HG03066 (cell line): ENCODE measurements at regions not wholly inside any gene's neighbourhood (a gene's known extent, or its start where the extent isn't known, plus 50 kb on each side); places are given as distances from the start of the nearest gene placed in this dataset.

Source experiments
- ATAC-seq: cut with Tn5 transposase; IDR thresholded peaks from one replicate; pipeline ENCODE4 v1.9.1; 2021; ENCODE audit warnings: low read depth; ENCODE audit not compliant: unreplicated experiment

DNA sequence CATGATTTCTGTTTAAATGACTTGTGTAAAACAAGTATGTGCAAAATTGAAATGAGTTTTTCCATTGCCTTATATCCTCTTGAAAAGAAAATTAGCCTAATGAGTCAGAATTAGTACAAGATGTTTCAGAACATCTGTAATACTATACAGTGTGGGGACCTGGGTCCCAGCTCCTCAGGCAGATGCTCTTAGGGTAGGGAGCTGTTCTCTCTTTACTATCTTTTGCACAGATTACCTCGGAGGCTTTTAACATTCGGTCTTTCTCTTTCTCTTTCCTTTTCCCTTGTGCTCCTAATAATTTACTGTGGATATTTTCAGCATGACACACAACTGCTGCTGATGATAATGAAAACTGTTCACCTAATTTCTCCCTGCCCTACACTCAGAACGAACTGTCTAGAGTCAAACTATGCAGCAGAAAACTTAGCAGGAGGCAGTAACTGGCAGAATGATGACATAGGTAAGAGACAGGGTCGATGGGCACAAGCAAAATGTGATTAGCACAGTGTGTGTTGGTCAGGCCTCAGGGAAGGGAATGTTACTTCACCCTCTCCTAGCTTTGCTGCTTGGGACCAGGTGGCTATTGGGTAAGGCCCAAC lies 455.3 kb downstream of the PDHA2 start:
- no peak for ATAC-seq

DNA sequence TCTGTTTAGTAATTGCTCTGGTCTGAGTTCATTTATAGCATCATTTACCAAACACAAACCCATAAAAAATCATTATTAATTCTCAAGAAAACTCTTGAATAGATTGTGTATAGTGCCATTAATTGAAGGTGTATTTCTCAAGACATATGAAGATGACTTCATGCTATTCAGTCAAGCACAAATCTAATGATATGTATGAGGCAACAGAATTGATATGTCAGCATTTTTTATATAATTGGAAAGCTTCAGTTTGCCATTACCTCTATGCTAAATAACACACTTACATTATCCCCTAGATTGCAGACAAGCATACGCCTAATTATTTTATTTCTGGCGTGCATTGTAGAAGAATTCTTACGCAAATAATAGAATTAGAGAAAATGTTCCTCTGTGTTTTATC lies 461.8 kb downstream of the PDHA2 start:
- no peak for ATAC-seq

DNA sequence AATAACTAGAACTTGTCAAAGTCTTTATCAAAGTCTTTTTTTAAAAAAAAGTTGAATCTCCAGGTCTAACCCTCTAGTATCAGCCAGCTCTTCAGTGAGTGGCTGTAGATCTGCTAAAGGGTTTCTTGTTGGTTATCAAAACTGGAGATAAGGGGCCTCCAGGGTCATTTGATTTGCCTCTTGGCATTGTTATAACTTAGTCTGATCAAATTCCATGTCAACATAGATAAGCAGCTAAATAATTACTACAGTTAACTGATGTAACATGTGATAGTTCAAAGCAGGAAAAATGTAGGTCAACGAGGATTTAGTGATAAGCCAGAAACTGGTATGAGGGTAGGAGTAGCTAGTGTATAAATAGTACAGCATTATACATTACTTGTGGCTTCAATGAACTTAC lies 465.1 kb downstream of the PDHA2 start:
- ATAC-seq, result no peak

DNA sequence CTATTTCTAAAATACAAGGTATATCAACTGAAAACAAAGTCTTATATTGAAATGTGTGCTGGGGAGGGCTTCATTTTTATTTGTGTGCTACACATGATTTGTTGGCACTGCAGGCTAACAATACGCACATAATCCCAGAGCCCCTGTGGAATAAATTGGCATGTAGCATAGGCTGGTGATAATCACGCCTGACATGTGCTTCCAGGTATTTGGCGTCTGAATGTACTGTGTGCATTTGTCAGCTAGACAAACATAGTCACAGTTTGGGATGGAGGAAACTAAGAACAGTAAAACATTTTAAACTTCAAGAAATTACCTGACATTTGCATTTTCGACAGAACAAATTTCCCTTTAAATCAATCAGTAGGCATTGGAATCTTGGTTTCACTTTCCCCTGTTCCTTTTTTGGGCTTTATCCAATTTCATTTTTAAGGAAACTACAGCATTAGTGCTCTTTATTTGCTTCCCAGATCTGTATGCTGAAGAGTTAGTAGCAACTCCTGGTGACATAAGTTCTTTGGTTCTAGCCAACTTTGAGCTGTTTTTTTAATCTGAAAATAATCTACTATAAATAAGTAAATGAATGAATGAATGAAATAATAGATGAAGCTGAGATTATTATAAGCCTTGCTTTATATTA lies 472.3 kb downstream of the PDHA2 start:
- ATAC-seq, result no peak

DNA sequence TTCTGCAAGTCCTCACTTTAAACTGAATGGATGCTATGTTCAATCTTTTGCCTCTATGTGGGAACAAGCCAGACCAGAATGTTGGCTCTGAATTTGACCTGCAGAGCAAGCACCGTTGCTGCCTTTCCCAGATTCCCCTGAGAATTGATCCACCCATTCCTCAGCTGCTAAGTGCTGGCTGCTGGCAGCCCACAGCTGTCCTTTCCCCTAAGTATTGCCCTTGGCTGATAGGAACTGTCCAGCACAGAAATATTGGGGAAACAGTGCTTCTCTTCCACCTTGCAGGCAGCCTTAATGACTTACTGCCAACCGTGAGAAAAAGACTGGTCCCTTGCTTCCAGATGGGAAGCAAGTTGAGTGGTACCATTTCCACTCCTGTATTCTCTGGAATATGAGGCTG lies 475.9 kb downstream of the PDHA2 start:
- ATAC-seq, result no peak

DNA sequence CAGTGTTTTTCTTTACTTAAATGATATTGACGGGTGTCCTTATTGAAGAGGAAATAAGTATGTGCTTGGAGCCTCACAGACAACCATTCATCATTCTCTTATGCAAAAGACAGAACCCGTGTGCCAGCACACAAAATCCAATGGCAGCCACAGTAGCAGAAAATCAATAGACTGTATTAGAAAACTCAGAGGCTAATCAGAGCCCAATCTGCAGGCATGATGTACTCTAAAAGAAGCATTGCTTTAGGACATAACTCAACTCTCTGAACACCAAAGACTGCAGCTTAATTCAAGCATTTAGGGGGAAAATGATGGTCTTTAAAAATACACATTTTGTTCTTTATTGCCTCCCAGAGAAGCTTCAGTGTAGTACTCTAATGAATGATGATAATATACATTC lies 476.9 kb downstream of the PDHA2 start:
- no peak for ATAC-seq

DNA sequence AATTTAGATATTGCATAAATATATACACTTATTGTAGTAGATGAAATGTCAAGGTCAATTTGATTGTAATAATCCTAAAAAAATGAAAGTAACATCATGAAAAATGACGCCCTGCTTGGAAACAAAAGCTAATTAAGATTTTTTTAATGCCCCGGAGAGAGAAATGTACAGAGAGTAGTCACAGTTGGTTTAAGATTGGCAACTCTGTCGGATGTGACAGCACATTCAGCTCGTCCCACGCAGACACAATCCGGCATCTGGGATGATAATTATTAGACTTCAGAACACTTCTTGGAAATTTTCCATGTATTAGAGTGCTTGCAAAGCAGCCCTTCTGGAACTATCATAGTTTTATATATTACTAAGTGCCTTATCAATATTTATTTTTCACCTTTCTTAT lies 478.0 kb downstream of the PDHA2 start:
- ATAC-seq, result no peak

DNA sequence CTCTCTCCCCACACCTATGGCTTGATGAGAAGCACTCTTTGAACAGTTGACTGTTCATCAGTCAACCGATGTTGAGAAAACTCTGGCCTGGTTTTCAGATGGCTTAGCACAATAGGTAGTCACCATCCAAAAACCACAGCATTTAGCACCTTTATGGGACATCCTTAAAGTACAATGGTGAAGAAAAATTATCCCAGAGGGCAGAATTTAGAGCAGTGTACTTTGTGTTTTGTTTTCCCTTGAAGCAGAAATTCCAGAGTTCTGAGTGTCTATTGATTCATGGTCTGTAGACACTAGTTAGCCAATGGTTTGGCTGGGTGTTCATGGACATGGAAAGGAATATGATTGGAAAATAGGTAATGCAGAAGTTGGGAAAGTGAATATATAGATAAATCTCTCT lies 487.0 kb downstream of the PDHA2 start:
- ATAC-seq, result no peak

DNA sequence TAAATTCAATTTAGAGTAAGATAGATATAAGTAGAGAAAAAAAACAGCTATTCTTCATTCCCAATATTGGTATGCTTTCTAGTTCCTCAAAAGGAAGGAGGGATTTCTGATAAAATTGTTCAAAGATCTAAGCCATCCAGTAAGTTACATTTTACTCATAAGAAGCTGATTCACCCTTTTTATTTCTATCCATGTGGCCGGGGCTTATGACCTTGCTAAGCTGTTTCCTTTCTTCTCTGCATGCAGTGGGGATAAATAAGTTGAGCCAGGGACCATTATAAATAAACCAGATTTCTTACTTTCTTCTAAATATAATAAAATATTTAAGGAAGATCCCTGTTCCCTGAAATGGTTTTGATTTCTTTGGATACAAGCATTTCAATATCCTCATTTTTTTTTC lies 502.3 kb downstream of the PDHA2 start:
- no peak for ATAC-seq

DNA sequence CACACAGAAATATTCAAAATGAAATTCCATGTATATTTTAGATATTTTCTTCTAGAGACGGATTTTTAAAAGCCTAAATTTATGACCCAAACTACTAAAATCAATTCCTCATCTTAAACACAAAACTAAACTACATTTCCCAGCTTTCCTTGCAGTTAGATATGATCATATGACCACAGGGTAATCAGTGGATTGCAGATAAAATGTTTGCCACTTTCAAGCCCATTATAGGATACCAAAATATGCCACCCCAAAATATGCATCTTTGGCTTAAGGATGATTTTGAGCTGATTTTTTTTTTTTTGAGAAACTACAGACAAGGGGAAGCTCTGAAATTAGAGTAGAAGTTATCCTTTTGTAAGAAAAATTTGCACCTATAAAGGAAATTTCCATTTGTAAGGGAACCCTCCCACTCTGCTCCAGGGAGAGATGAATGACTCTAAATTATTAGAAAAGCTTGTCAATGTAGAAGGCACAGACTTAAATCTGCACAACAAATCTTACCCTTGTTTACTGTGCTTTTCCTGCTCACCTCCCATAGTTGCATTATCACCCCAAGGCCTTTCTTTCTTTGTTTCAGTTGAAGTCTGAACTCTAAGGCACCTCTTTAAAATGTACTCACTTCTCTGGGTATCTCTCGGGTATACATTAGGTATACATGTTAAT lies 503.0 kb downstream of the PDHA2 start:
- no peak for ATAC-seq

DNA sequence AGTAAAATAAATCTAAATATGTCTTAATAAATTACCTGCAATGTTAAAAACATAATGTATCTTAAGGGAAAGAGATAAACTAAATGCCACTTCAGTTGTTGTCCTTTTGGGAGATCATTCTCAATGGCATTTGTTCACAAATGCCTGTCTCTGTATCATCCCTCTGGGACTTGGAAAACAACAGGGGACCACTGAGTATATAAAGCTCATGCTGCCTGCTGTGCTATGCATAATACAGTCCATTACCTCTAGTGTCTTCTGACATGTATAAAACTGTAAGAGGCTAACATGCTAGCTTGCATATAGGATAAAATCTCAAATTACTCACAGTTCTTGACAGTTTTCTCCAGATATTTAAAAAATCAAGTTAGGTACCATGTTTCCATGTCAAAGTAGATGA lies 503.9 kb downstream of the PDHA2 start:
- no peak for ATAC-seq

DNA sequence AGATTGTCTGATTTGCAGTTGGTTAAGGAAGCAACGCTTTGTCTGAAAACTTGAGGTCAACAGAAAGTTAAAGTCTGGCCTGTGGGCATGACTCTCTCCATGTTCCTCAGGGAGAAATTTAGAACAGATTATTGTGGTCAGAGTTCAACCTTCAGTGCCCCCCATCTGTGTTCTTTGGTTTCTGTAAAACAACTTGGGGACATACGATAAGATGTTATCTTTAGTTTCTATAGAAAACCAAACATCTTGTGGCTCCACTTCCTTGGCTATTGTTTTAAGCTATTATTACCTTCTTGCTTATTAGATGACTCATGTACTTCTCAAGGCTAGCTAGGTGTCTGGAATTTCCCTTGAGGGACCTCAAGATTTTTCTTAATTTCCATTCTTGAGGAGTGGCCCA lies 507.7 kb downstream of the PDHA2 start:
- ATAC-seq, result no peak

DNA sequence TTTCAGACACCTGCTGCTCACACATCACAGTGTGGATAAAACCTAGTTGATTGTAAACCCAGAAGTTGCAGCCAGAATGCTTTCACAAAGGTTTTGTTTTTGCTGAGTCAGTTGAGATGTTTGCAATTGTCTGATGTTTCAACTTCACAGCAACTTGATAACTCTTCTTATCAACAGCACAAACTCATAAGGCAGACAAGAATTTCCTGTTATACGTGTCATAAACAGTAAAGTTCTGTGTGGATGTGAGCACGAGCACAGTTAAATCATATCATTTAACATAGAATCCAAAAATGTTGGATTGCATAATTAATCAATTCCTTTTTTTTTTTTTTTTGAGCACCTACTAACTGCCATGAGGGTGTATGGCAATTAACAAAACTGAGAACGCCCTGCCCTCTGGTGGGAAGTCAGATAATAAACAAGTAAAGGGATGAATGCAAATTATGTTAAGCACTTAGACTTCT lies 512.2 kb downstream of the PDHA2 start:
- no peak for ATAC-seq

DNA sequence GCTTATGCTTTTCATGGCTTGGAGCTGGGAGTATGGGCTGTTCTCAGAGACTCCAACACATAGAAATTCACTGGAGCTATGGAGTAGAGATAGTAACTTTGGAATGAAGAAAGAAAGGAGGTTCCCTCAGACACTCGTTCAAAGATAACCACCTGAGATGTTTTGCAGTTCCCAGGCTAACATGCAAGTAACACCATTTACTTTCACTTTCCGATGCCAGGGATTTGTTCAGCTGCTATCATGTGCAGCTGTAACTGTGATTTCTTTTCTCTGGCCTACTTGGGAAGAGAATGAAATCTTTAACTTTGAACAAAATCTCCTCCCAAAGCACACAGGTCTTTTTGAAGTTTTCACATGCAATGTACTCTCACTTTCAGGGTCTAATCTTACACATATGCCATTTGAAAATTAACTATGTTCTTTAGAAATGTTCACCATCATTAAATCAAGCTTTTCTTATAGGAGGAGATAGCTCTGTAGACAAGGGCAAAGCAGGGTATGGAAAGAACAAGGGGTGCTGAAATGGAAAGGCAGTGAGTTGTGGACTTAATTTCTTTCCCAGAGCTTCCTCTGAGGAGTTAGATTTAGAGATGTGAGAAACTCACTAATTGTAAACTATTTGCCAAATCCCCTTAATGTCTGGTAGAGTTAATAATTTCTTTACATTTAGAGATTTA lies 514.3 kb downstream of the PDHA2 start:
- ATAC-seq, result no peak

DNA sequence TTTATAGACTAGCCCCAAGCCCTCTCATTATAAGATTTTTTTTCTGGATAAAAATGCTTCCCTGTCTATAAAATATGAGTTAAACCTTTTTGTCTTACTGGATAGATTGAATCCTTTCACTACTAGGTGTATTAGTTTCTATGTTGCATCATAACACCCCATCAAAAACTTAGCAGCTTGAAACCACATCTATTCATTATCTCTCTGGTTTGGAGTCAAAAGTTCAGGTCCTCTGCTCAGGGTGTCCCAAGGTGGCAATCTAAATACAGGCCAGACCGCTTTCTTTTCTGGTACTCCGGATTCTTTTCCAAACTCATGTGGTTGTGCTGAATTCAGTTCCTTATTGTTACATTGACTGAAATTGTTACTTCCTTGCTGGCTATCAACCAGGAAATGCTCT lies 515.5 kb downstream of the PDHA2 start:
- ATAC-seq, result no peak

DNA sequence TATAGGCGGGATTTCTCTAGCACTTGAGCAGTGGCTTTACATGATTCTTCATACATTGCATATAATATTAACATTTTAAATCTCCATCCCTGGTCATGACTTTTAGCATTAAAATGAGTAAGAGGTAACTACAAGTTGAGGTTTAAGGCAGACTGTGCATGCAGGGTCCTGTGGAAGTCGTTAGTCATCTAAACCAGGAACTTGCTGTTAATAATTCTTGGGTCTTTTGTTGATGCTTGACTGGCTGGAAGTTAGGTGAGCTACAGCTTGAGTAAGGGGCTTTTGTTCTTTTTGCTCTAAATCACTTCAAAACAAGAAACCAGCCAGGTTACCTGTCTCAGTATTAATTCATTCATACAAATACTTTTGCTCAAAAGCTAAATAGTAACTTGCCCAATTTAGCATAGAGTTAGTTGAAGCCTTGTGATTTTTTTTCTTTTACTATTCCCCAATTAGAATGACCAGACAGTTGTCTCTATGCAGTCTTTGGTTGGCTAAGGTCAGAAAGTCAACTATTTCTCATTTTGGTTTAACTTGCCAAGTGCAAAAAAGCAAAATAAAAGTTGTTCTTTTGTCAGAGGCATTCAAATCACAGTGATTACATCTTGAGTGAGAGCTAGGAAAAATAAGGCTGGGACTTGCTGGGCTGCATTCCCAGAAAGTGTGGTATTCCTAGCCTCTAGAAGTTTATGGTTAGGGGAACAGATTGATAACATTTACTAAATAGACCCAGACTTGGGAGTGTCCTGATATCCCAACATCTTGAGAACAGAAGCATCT lies 516.9 kb downstream of the PDHA2 start:
- no peak for ATAC-seq

DNA sequence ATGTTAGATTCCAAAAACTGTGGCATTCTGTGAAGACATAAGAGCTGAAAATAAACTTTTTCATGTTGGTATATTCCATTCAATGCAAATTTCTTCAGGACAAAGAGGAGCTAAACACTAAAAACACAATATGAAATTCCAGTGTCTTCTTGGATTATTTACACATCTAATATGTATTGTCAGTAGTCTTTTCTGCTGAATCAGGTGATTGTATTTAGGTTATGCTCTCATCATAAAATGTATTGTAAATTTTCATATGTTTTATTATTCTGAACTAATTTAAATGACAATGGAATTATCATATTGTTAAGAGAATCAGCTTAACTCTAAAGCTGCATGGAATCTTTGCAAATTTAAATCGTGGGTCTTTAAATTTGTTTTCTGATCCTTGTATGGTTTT lies 526.7 kb downstream of the PDHA2 start:
- ATAC-seq, result no peak

DNA sequence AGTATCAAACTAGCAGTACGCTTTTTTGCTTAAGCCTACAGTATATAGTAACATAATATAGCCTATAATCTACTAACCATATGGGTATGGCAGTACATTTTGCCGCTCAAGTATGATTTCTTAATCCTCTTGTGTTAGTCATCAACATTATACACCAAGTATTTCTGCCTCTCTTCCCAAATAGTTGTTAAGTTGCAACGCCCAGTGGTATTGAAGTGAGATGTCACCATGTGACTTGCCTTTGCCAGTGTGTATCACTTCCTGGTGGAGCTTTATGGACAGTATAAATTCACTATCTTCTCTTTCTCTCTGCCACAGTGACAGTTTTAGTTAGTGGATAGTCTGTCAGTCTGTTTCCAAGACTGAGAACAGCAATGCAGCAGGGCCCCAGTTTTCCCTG lies 535.5 kb downstream of the PDHA2 start:
- ATAC-seq, result no peak

DNA sequence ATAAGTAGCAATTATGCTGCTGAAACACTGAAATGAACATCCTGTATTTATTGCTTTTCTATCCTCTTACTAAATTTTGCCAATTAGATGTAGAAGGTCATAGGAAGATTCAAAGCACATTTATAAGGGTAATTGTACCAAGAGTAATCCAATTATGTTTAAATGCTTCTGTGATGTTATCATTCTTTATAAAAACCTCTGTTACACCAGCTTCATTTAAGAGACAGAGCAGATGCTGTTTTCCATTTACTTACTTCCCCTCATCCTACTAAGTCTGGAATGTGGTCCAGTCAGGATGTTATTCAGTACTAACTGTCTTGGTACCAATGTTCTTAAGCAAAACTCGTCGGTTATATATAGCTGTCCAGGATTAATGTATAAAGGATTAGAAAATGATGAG lies 539.6 kb downstream of the PDHA2 start:
- ATAC-seq, result no peak

DNA sequence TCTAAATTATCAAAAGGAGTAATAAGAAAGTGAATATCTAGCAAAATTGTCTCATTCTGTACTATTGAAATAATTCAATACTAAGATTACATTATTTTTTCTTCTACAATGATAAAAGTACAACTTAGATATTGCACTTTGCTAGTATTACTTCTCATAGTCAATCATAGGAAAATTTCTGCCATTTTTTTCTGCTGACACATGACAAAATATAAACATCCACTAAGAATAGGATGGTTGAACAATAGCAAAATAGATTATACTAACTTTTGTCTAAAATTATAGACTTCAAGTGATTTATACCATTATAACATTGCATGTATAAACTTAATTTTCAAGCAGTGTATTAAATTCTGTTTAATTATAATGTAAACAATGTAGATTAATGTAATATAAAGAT lies 540.2 kb downstream of the PDHA2 start:
- ATAC-seq, result no peak

DNA sequence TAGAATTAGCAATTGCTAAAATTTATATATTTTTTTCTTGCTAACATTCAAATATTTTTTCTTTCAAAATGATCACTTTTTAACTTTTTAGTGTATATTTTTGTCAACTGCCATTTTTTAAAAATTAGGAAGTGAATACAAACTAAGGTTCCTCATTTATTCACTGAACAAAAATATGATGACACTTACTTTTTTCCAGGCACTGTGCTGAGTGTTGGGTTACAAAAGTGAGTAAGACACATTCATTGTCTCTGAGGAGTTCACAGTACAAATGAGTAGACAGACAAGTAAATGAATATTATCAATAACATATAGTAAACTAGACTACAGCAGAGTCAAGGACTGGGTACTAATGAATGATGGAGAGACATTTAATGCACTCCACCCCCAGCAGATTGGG lies 543.5 kb downstream of the PDHA2 start:
- ATAC-seq, result no peak
